ENCODE measurements at regions not wholly inside any gene's neighbourhood (a gene's known extent, or its start where the extent isn't known, plus 50 kb on each side); places are given as distances from the start of the nearest gene placed in this dataset.

DNA sequence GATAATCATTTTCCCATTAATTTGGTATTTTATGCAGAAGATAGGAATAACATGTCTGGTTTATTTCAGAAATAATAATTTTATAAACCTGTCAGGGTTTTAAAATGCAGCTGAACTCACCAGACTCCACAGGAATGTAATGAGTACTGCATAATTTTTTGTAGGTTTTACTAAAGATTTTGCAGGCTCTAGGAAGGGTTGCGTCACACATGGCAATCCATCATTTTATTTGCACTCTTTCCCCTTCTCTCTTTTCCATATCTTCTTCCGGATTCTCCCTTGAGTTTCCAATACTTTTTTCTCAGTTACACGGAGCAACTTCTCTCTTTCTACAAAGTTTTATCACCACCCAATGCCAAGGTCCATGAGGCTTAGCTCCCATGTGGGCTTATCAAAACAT lies 234.7 kb downstream of the NFKBIZ start:
- TF ChIP-seq, protein P1, sequence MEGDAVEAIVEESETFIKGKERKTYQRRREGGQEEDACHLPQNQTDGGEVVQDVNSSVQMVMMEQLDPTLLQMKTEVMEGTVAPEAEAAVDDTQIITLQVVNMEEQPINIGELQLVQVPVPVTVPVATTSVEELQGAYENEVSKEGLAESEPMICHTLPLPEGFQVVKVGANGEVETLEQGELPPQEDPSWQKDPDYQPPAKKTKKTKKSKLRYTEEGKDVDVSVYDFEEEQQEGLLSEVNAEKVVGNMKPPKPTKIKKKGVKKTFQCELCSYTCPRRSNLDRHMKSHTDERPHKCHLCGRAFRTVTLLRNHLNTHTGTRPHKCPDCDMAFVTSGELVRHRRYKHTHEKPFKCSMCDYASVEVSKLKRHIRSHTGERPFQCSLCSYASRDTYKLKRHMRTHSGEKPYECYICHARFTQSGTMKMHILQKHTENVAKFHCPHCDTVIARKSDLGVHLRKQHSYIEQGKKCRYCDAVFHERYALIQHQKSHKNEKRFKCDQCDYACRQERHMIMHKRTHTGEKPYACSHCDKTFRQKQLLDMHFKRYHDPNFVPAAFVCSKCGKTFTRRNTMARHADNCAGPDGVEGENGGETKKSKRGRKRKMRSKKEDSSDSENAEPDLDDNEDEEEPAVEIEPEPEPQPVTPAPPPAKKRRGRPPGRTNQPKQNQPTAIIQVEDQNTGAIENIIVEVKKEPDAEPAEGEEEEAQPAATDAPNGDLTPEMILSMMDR (conservative IDR thresholded peaks at IDR 0.05; ENCODE audit: low read length): no peak
- no peak for TF ChIP-seq EZH2phosphoT487 (IDR thresholded peaks at IDR 0.05; ENCODE audit: borderline replicate concordance)

All from Loucy (cell line).